ENCODE measurements at regions not wholly inside any gene's neighbourhood (a gene's known extent, or its start where the extent isn't known, plus 50 kb on each side); places are given as distances from the start of the nearest gene placed in this dataset.

DNA sequence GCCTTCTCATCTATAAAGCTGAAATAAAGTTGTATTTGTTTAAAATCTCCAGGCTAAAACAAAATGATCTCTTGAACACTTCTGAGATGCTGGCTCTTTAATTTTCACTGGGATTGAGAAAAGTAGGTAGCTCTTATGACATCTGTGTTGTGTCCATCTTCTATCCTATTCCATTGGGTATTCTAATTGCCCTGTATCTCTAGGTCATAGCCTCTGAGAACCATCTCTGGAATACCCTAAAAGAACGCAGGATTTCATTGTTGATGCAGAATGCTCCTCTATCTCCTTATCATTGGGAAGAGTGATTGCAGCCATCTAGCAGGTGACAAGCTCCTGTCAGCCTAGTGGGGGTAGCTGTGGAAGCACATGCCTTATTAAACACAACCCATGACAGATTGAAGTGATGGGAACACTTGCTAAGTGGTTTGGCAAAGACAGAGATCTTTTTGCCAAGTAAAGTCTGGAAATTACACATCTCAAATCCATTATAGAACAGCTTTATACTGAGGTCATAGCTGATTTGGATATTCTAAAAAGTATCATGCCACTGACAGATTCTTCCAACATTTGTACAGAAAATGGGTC is 178.2 kb downstream of the TDRD15 start:
- Mint-ChIP-seq H3K4me3 (no peak overlapping the region), H3K36me3 (no peaks in the 10 kb centered on the region), H3K4me1 (ENCODE audit: unreplicated experiment) (no peaks in the 10 kb centered on the region), H3K27ac (no peak overlapping the region), H3K9me3 (no peaks in the 10 kb centered on the region), H3K27me3 (no peaks in the 10 kb centered on the region)
- TF ChIP-seq, protein P1, sequence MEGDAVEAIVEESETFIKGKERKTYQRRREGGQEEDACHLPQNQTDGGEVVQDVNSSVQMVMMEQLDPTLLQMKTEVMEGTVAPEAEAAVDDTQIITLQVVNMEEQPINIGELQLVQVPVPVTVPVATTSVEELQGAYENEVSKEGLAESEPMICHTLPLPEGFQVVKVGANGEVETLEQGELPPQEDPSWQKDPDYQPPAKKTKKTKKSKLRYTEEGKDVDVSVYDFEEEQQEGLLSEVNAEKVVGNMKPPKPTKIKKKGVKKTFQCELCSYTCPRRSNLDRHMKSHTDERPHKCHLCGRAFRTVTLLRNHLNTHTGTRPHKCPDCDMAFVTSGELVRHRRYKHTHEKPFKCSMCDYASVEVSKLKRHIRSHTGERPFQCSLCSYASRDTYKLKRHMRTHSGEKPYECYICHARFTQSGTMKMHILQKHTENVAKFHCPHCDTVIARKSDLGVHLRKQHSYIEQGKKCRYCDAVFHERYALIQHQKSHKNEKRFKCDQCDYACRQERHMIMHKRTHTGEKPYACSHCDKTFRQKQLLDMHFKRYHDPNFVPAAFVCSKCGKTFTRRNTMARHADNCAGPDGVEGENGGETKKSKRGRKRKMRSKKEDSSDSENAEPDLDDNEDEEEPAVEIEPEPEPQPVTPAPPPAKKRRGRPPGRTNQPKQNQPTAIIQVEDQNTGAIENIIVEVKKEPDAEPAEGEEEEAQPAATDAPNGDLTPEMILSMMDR (conservative IDR thresholded peaks at IDR 0.05): no peak
- DNase-seq (ENCODE audit: extremely low spot score, unreplicated experiment): no peak

DNA sequence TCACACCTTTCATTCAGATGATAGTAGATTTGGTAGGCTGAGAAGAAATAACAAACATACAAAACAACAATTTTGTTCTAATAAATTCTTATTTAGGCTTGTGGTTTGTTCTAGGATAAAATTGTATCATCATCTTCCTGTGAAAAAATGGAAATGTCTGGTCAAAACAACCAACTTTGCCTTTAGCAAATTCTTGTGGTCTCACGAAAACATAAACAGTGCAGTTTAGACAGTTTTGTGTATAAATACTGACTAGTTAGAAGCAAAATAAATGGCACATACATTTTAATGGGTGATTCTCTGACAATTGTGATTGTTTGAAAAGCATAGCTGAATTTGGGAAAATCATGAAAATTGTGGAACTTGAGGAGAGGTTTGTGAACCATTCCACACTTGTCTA is 180.1 kb downstream of the TDRD15 start:
- no peaks in the 10 kb centered on the region for H3K36me3 Mint-ChIP-seq
- no peaks in the 10 kb centered on the region for H3K4me1 Mint-ChIP-seq (ENCODE audit: unreplicated experiment)
- no peaks in the 10 kb centered on the region for H3K27me3 Mint-ChIP-seq
- no peak for DNase-seq (ENCODE audit: extremely low spot score, unreplicated experiment)
- no peak overlapping the region for H3K4me3 Mint-ChIP-seq
- no peak overlapping the region for H3K27ac Mint-ChIP-seq
- TF ChIP-seq, protein P1 (conservative IDR thresholded peaks at IDR 0.05): no peak
- H3K9me3 Mint-ChIP-seq: no peaks in the 10 kb centered on the region

DNA sequence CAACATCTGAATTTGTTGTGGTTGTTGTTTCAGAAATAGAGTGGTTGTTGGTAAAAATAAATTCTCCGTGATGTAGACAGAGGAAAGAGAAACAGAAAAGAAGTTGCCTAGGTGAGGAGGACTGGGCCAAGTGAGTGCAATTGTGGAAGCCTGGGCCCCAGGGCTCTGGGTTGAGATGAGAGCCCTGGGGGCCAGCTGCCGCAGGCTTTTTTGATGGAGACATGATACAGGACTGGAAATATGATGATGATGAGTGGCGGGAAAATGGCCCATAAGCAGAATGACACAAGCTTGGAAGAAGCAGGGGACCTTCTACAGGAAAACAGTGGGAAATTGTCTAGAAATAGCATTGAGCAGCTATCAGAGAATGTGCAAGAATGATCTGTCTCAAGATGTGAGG is 181.8 kb downstream of the TDRD15 start:
- no peaks in the 10 kb centered on the region for H3K9me3 Mint-ChIP-seq
- TF ChIP-seq, protein P1 (conservative IDR thresholded peaks at IDR 0.05): no peak
- no peaks in the 10 kb centered on the region for H3K27me3 Mint-ChIP-seq
- no peak for DNase-seq (ENCODE audit: extremely low spot score, unreplicated experiment)
- H3K27ac Mint-ChIP-seq: no peak overlapping the region
- H3K4me3 Mint-ChIP-seq: no peak overlapping the region
- no peaks in the 10 kb centered on the region for H3K4me1 Mint-ChIP-seq (ENCODE audit: unreplicated experiment)
- H3K36me3 Mint-ChIP-seq: no peaks in the 10 kb centered on the region

DNA sequence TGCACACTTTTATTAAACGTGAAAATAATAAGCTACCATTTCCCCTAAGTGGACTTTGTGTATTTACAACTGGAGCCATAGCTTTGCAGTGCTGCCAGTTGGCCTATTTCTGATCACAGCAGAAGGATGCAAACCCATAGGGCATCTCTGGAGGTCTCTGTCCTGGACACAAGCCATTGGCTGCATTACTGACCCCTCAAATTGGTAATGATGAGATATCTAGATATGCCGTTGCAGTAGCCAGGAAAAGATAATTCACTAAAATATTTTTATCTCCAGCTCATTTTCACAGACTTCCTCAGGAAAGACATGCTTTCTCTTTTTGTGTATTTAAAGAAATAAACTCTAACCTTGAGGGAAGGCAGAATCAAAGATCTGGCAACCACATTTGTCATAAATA is 182.5 kb downstream of the TDRD15 start:
- no peaks in the 10 kb centered on the region for H3K27me3 Mint-ChIP-seq
- no peak overlapping the region for H3K4me3 Mint-ChIP-seq
- H3K36me3 Mint-ChIP-seq: no peaks in the 10 kb centered on the region
- no peaks in the 10 kb centered on the region for H3K9me3 Mint-ChIP-seq
- TF ChIP-seq, protein P1 (conservative IDR thresholded peaks at IDR 0.05): no peak
- no peak overlapping the region for H3K27ac Mint-ChIP-seq
- H3K4me1 Mint-ChIP-seq (ENCODE audit: unreplicated experiment): no peaks in the 10 kb centered on the region
- no peak for DNase-seq (ENCODE audit: extremely low spot score, unreplicated experiment)

DNA sequence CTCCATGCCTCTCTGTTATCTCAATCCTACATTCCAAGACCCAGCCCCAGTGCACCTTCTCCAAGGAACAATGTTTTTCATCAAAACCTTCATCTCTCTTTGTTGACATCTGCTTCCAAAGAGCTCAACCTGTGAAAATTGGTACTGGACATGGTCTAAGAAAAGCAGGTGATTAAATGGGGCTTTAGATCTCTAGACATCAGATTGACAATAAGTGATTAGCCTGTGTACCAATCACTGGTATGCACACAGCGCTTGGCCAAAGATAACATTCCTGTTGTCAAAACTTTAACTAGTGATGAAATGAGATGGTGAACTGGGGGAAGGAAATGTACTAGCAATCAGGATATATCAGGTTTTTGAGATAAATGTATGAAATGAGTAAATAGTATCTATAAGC is 183.3 kb downstream of the TDRD15 start:
- TF ChIP-seq, protein P1 (conservative IDR thresholded peaks at IDR 0.05): no peak
- H3K27me3 Mint-ChIP-seq: no peaks in the 10 kb centered on the region
- DNase-seq (ENCODE audit: extremely low spot score, unreplicated experiment): no peak
- no peaks in the 10 kb centered on the region for H3K9me3 Mint-ChIP-seq
- no peaks in the 10 kb centered on the region for H3K4me1 Mint-ChIP-seq (ENCODE audit: unreplicated experiment)
- H3K27ac Mint-ChIP-seq: no peak overlapping the region
- no peaks in the 10 kb centered on the region for H3K36me3 Mint-ChIP-seq
- H3K4me3 Mint-ChIP-seq: no peak overlapping the region

DNA sequence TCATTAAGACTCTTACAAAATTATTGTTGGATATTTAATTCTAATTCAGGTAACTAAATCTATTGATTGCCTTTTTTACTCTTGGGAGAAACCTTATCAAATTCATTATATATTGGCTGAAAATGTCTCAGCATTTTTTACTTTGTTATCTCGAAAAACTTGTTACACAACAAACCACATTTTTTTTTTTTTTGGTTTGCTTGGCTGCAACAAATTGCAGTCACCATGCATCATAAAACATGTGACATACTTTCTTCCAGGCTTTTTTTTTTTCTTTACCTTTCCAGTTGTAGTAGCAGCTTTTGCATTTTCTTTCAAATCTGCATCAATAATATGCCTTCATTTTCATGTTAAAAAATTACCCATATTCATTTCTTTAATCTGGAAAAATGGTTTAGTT is 186.7 kb downstream of the TDRD15 start:
- H3K4me3 Mint-ChIP-seq: no peak overlapping the region
- no peaks in the 10 kb centered on the region for H3K9me3 Mint-ChIP-seq
- no peak overlapping the region for H3K27ac Mint-ChIP-seq
- H3K36me3 Mint-ChIP-seq: no peaks in the 10 kb centered on the region
- no peaks in the 10 kb centered on the region for H3K27me3 Mint-ChIP-seq
- peaks cover 9% of the 10 kb centered on the region for H3K4me1 Mint-ChIP-seq (ENCODE audit: unreplicated experiment)
- TF ChIP-seq, protein P1 (conservative IDR thresholded peaks at IDR 0.05): no peak
- no peak for DNase-seq (ENCODE audit: extremely low spot score, unreplicated experiment)
